GM21737 (cell line): ENCODE measurements at regions not wholly inside any gene's neighbourhood (a gene's known extent, or its start where the extent isn't known, plus 50 kb on each side); places are given as distances from the start of the nearest gene placed in this dataset.
"Not testable (repeated sequence)": the region's sequence is repeated elsewhere in the genome, so short reads cannot be mapped to it uniquely, and the experiment has no call there.

Experiments
- ATAC-seq: cut with Tn5 transposase; IDR thresholded peaks from one replicate; pipeline ENCODE4 v1.9.1; 2021; ENCODE audit warnings: mild to moderate bottlenecking, moderate library complexity; ENCODE audit not compliant: unreplicated experiment

GRCh38 chr10:105596749-105597148, 955.7 kb downstream of the SORCS3 start:
- no peak for ATAC-seq

GRCh38 chr10:105594296-105594695, 953.2 kb downstream of the SORCS3 start:
- no peak for ATAC-seq

- no peak for ATAC-seq
Measured at GRCh38 chr10:105592468-105592867, 951.4 kb downstream of the SORCS3 start.

GRCh38 chr10:105586451-105587098, 945.5 kb downstream of the SORCS3 start:
- ATAC-seq: no peak

- ATAC-seq: no peak
Measured at GRCh38 chr10:105585753-105586152, 944.7 kb downstream of the SORCS3 start.

GRCh38 chr10:105585171-105585570, 944.1 kb downstream of the SORCS3 start:
- no peak for ATAC-seq

- ATAC-seq: no peak
Measured at GRCh38 chr10:105579112-105579511, 938.0 kb downstream of the SORCS3 start.

- no peak for ATAC-seq
Measured at GRCh38 chr10:105577865-105578607, 936.9 kb downstream of the SORCS3 start.

GRCh38 chr10:105559333-105560097, 918.4 kb downstream of the SORCS3 start:
- no peak for ATAC-seq

GRCh38 chr10:105550453-105550852, 909.4 kb downstream of the SORCS3 start:
- ATAC-seq: not testable (repeated sequence)

GRCh38 chr10:105549731-105550130, 908.6 kb downstream of the SORCS3 start:
- ATAC-seq: no peak

- no peak for ATAC-seq
Measured at GRCh38 chr10:105545101-105545500, 904.0 kb downstream of the SORCS3 start.

GRCh38 chr10:105540381-105540780, 899.3 kb downstream of the SORCS3 start:
- ATAC-seq: no peak

- no peak for ATAC-seq
Measured at GRCh38 chr10:105538874-105539273, 897.8 kb downstream of the SORCS3 start.

GRCh38 chr10:105535478-105535877, 894.4 kb downstream of the SORCS3 start:
- ATAC-seq: no peak

- no peak for ATAC-seq
Measured at GRCh38 chr10:105534086-105534485, 893.0 kb downstream of the SORCS3 start.

GRCh38 chr10:105516511-105516910, 875.4 kb downstream of the SORCS3 start:
- no peak for ATAC-seq

GRCh38 chr10:105514106-105514505, 873.0 kb downstream of the SORCS3 start:
- no peak for ATAC-seq

GRCh38 chr10:105509517-105509916, 868.4 kb downstream of the SORCS3 start:
- no peak for ATAC-seq

GRCh38 chr10:105506262-105506661, 865.2 kb downstream of the SORCS3 start:
- ATAC-seq: no peak

GRCh38 chr10:105503714-105504113, 862.6 kb downstream of the SORCS3 start:
- no peak for ATAC-seq

GRCh38 chr10:105502058-105502457, 861.0 kb downstream of the SORCS3 start:
- ATAC-seq: no peak
